ENCODE measurements at regions not wholly inside any gene's neighbourhood (a gene's known extent, or its start where the extent isn't known, plus 50 kb on each side); places are given as distances from the start of the nearest gene placed in this dataset.

GRCh38 chr16:77624085-77624484, 98.2 kb upstream of the NUDT7 start:
- DNase-seq (ENCODE audit: low read depth, low spot score) (no peak), FAIRE-seq (no peak)
- H3K9ac ChIP-seq (replicated peaks; ENCODE audit: extremely low read depth, insufficient read depth, low read length), result no peak overlapping the region
- H3K4me2 ChIP-seq (ENCODE audit: insufficient read depth, low read length), result no peak overlapping the region
- POLR2A ChIA-PET, result no interaction called here
- CTCF ChIA-PET, result no interaction called here
- peaks cover 0 to 3% of the 10 kb centered on the region in 2 experiments for H3K27me3 ChIP-seq (ENCODE audit: control insufficient read depth in 2 of 2, insufficient read depth in 2 of 2, low read length in 2 of 2)
- H3K27ac ChIP-seq (ENCODE audit: insufficient read depth, low read depth, low read length), result no peak overlapping the region
- no TSS peak for BruUV-seq (replicated peaks)
- H3K79me2 ChIP-seq (ENCODE audit: control insufficient read depth, insufficient read depth, low read length), result no peaks in the 10 kb centered on the region
- dilution Hi-C loops (cut with MboI; ENCODE audit: extremely low pct_ligation_motif_present, low sequenced_read_pairs) (no loop called here), intact Hi-C loops (cut with micrococcal nuclease) (no loop called here)
- no peak overlapping the region for H2AFZ ChIP-seq (ENCODE audit: low read depth, low read length)
- no peaks in the 10 kb centered on the region for H3K36me3 ChIP-seq (ENCODE audit: control insufficient read depth in 2 of 2, extremely low read depth in 1 of 2, insufficient read depth in 2 of 2, low read length in 2 of 2)
- no peaks in the 10 kb centered on the region for H3K9me1 ChIP-seq (replicated peaks; ENCODE audit: control insufficient read depth, extremely low read depth, insufficient read depth, low read length)
- H4K20me1 ChIP-seq (replicated peaks; ENCODE audit: control insufficient read depth, extremely low read depth, insufficient read depth, low read length), result no peaks in the 10 kb centered on the region
- H3K4me1 ChIP-seq (ENCODE audit: control insufficient read depth, extremely low read depth, insufficient read depth, low read length), result no peaks in the 10 kb centered on the region
- no peak for TF ChIP-seq CTCF (IDR thresholded peaks at IDR 0.05; ENCODE audit: extremely low read depth in 1 of 2, insufficient read depth in 1 of 2, low read depth in 1 of 2, low read length in 2 of 2)
- no peak for TF ChIP-seq EZH2 (IDR thresholded peaks at IDR 0.05; ENCODE audit: borderline replicate concordance, low read depth, low read length, severe bottlenecking)
- no peak for TF ChIP-seq JUN (IDR thresholded peaks at IDR 0.05; ENCODE audit: borderline replicate concordance, insufficient read depth, insufficient read length, low read depth)
- TF ChIP-seq MAX (IDR thresholded peaks at IDR 0.05; ENCODE audit: insufficient read depth, insufficient read length), result no peak
- TF ChIP-seq FOS (IDR thresholded peaks at IDR 0.05; ENCODE audit: borderline replicate concordance, insufficient read depth, low read length), result no peak
- no peak for TF ChIP-seq GATA2 (IDR thresholded peaks at IDR 0.05; ENCODE audit: insufficient read depth, insufficient read length, low read depth, low read length)
- no peak for TF ChIP-seq POLR2AphosphoS5 (IDR thresholded peaks at IDR 0.05; ENCODE audit: insufficient read depth, low read depth, low read length)
- TF ChIP-seq MYC (IDR thresholded peaks at IDR 0.05; ENCODE audit: low read depth, low read length), result no peak
- TF ChIP-seq POLR2A (IDR thresholded peaks at IDR 0.05; ENCODE audit: low read depth, low read length), result no peak
- no peaks in the 10 kb centered on the region for H3K9me3 ChIP-seq (replicated peaks; ENCODE audit: control insufficient read depth, insufficient read depth, low read length)
- H3K4me3 ChIP-seq (replicated peaks in 1 of 3; ENCODE audit: insufficient read depth in 1 of 3, low read depth in 1 of 3, low read length in 3 of 3), result no peak overlapping the region

Data from endothelial cell of umbilical vein (primary cell).